ENCODE measurements at regions not wholly inside any gene's neighbourhood (a gene's known extent, or its start where the extent isn't known, plus 50 kb on each side); places are given as distances from the start of the nearest gene placed in this dataset.

GRCh38 chrX:26522501-26522900 is 306.5 kb downstream of the MAGEB5 start:
- no peak for ATAC-seq
- Histone ChIP-seq H3K4me1 (ENCODE audit: insufficient read depth, low read length) (no peaks in the 10 kb centered on the region), H2AFZ (ENCODE audit: low read length) (no peak overlapping the region), H3K4me3 (ENCODE audit: low read length) (no peak overlapping the region), H3K36me3 (ENCODE audit: low read depth, low read length) (no peaks in the 10 kb centered on the region), H3K9me3 (ENCODE audit: low read length) (no peaks in the 10 kb centered on the region), H3K9ac (ENCODE audit: low read length) (no peak overlapping the region), H3K27ac (ENCODE audit: low read length) (no peak overlapping the region), H3F3A (ENCODE audit: low read length, unreplicated experiment) (no peaks in the 10 kb centered on the region), H3K27me3 (ENCODE audit: low read length) (no peaks in the 10 kb centered on the region), H3K9me2 (replicated peaks; ENCODE audit: low read length) (no peaks in the 10 kb centered on the region), H4K20me1 (ENCODE audit: low read length) (no peaks in the 10 kb centered on the region), H3K79me2 (ENCODE audit: low read length) (no peaks in the 10 kb centered on the region), H3K4me2 (ENCODE audit: low read length) (no peak overlapping the region)
- POLR2A ChIA-PET (ENCODE audit: unreplicated experiment) = no interaction called here
- no TSS peak for BruUV-seq (replicated peaks)
- DNase-seq = no peak
- CTCF ChIA-PET = no interaction called here
- TF ChIP-seq EZH2phosphoT487 (IDR thresholded peaks at IDR 0.05; ENCODE audit: borderline replicate concordance, low read length) (no peak), EZH2 (IDR thresholded peaks at IDR 0.05; ENCODE audit: low read length, unreplicated experiment) (no peak), CTCF (conservative IDR thresholded peaks at IDR 0.05; ENCODE audit: low read depth, low read length) (no peak)
- intact Hi-C loops (cut with micrococcal nuclease) = no loop called here

GRCh38 chrX:26511589-26512363 is 295.8 kb downstream of the MAGEB5 start:
- Histone ChIP-seq H2AFZ (ENCODE audit: low read length) (no peak overlapping the region), H3K9me3 (ENCODE audit: low read length) (no peaks in the 10 kb centered on the region), H3K4me3 (ENCODE audit: low read length) (no peak overlapping the region), H3K27me3 (ENCODE audit: low read length) (no peaks in the 10 kb centered on the region), H3F3A (ENCODE audit: low read length, unreplicated experiment) (no peaks in the 10 kb centered on the region), H3K4me2 (ENCODE audit: low read length) (no peak overlapping the region), H3K4me1 (ENCODE audit: insufficient read depth, low read length) (no peaks in the 10 kb centered on the region), H3K9ac (ENCODE audit: low read length) (no peak overlapping the region), H4K20me1 (ENCODE audit: low read length) (no peaks in the 10 kb centered on the region), H3K27ac (ENCODE audit: low read length) (no peak overlapping the region), H3K36me3 (ENCODE audit: low read depth, low read length) (no peaks in the 10 kb centered on the region), H3K9me2 (replicated peaks; ENCODE audit: low read length) (no peaks in the 10 kb centered on the region), H3K79me2 (ENCODE audit: low read length) (no peaks in the 10 kb centered on the region)
- TF ChIP-seq EZH2phosphoT487 (IDR thresholded peaks at IDR 0.05; ENCODE audit: borderline replicate concordance, low read length) (no peak), CTCF (conservative IDR thresholded peaks at IDR 0.05; ENCODE audit: low read depth, low read length) (no peak), EZH2 (IDR thresholded peaks at IDR 0.05; ENCODE audit: low read length, unreplicated experiment) (no peak)
- ATAC-seq (no peak), DNase-seq (no peak)
- intact Hi-C loops (cut with micrococcal nuclease) = no loop called here
- BruUV-seq (replicated peaks) = no TSS peak
- POLR2A ChIA-PET (ENCODE audit: unreplicated experiment) = no interaction called here
- CTCF ChIA-PET = no interaction called here

- POLR2A ChIA-PET (ENCODE audit: unreplicated experiment) = no interaction called here
- DNase-seq = no peak
- no peaks in the 10 kb centered on the region for H3F3A ChIP-seq (ENCODE audit: low read length, unreplicated experiment)
- TF ChIP-seq CTCF (conservative IDR thresholded peaks at IDR 0.05; ENCODE audit: low read depth, low read length) (no peak), EZH2 (IDR thresholded peaks at IDR 0.05; ENCODE audit: low read length, unreplicated experiment) (no peak), EZH2phosphoT487 (IDR thresholded peaks at IDR 0.05; ENCODE audit: borderline replicate concordance, low read length) (no peak)
- no peaks in the 10 kb centered on the region for H3K9me2 ChIP-seq (replicated peaks; ENCODE audit: low read length)
- intact Hi-C loops (cut with micrococcal nuclease) = no loop called here
- no peaks in the 10 kb centered on the region for H3K36me3 ChIP-seq (ENCODE audit: low read depth, low read length)
- no TSS peak for BruUV-seq (replicated peaks)
- no peaks in the 10 kb centered on the region for H3K79me2 ChIP-seq (ENCODE audit: low read length)
- no peak for ATAC-seq
- H3K9ac ChIP-seq (ENCODE audit: low read length) = no peak overlapping the region
- no peaks in the 10 kb centered on the region for H3K9me3 ChIP-seq (ENCODE audit: low read length)
- no peaks in the 10 kb centered on the region for H4K20me1 ChIP-seq (ENCODE audit: low read length)
- H2AFZ ChIP-seq (ENCODE audit: low read length) = no peak overlapping the region
- no peak overlapping the region for H3K4me2 ChIP-seq (ENCODE audit: low read length)
- no peaks in the 10 kb centered on the region for H3K4me1 ChIP-seq (ENCODE audit: insufficient read depth, low read length)
- H3K27me3 ChIP-seq (ENCODE audit: low read length) = no peaks in the 10 kb centered on the region
- CTCF ChIA-PET = no interaction called here
- H3K27ac ChIP-seq (ENCODE audit: low read length) = no peak overlapping the region
- no peak overlapping the region for H3K4me3 ChIP-seq (ENCODE audit: low read length)
Measured at GRCh38 chrX:26470941-26471340, 255.0 kb downstream of the MAGEB5 start.

All from PC-3 (cell line).